ENCODE measurements at regions not wholly inside any gene's neighbourhood (a gene's known extent, or its start where the extent isn't known, plus 50 kb on each side); places are given as distances from the start of the nearest gene placed in this dataset.

DNA sequence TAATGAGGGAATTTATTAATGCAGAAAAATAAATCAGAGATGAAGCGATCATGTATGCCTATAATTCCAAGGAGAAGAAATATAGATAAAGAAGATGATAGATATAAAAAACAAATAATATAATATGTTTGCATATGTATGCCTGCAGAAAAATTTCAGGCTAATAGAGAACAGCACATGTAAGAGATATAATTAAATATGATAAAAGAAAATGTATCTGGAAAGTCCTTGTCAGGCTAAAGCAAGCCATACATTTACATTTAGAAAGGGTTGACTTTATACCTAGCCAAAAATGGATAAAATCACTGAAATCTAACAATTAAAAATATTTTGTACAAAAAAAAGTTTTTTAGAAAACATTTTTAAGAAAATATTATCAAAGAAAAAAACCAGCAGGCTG lies 454.1 kb downstream of the C6orf118 start:
- no peaks in the 10 kb centered on the region for H3K79me2 ChIP-seq (ENCODE audit: insufficient read depth)
- no peaks in the 10 kb centered on the region for H3K9me2 ChIP-seq (ENCODE audit: insufficient read depth)
- no peak overlapping the region for H3K27ac ChIP-seq
- no peaks in the 10 kb centered on the region for H3K4me1 ChIP-seq (ENCODE audit: insufficient read depth)
- H3K9ac ChIP-seq, result no peak overlapping the region
- H4K20me1 ChIP-seq (ENCODE audit: insufficient read depth), result no peaks in the 10 kb centered on the region
- TF ChIP-seq EZH2 (IDR thresholded peaks at IDR 0.05; ENCODE audit: insufficient read depth, poor library complexity, severe bottlenecking) (no peak), EZH2phosphoT487 (IDR thresholded peaks at IDR 0.05; ENCODE audit: insufficient read depth, low read depth) (no peak)
- H3K27me3 ChIP-seq (replicated peaks; ENCODE audit: insufficient read depth), result no peaks in the 10 kb centered on the region
- H3K4me3 ChIP-seq, result no peak overlapping the region
- WGBS, 2 experiments (ENCODE audit: low coverage in 1 of 2, low lambda C conversion rate in 2 of 2, missing lambda C conversion rate in 2 of 2), result 33 to 38% methylated on average over 1 of the region's 1 CpG
- in situ Hi-C loops (cut with MboI), result no loop called here
- no peak overlapping the region for H2AFZ ChIP-seq
- H3F3A ChIP-seq (ENCODE audit: insufficient read depth), result no peaks in the 10 kb centered on the region
- no peaks in the 10 kb centered on the region for H3K36me3 ChIP-seq (ENCODE audit: low read depth)
- H3K4me2 ChIP-seq (ENCODE audit: unreplicated experiment), result no peak overlapping the region
- no peak for DNase-seq
- no peaks in the 10 kb centered on the region for H3K9me3 ChIP-seq (ENCODE audit: low read depth)

DNA sequence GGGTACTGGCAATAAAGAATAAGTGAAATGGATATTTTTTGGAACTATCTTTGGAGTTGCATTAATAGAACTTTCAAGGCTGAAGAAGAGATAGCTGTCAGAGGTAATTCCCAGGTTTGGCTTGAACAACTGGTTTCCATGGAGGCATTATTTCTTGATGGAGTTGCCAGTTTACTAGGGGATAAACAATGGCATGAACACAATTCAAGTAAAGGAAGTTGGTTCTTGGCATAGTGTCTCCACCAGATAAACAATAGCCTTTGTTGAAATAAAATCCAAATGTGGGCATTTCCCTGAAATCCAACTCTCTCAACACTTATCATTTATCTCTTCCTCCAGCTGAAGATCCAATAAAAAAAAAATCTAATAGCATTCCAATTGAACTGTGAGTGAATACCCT lies 454.9 kb downstream of the C6orf118 start:
- TF ChIP-seq EZH2phosphoT487 (IDR thresholded peaks at IDR 0.05; ENCODE audit: insufficient read depth, low read depth) (no peak), EZH2 (IDR thresholded peaks at IDR 0.05; ENCODE audit: insufficient read depth, poor library complexity, severe bottlenecking) (no peak)
- in situ Hi-C loops (cut with MboI), result no loop called here
- DNase-seq, result no peak

DNA sequence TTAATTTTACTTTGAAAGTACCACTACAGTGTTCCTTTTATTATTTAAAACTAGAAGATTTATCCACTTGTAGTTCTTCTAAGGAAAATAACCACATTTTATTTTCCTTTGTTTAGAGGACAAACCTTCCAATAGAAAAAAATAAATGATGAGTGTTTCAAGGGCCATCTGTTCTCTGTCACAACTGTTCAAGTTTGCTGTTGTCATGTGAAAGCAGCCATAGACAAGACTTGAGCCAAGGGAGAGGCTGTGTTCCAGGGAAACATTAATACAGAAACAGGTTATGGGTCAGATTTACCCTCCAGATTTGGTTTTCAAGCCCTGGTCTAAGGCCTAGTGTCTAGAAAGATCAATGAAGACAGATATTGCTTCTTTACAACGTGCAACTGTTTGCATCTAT lies 463.6 kb downstream of the C6orf118 start:
- Histone ChIP-seq H3F3A (ENCODE audit: insufficient read depth) (no peaks in the 10 kb centered on the region), H3K9ac (no peak overlapping the region), H3K27me3 (replicated peaks; ENCODE audit: insufficient read depth) (no peaks in the 10 kb centered on the region), H3K9me2 (ENCODE audit: insufficient read depth) (no peaks in the 10 kb centered on the region), H3K9me3 (ENCODE audit: low read depth) (no peaks in the 10 kb centered on the region), H3K27ac (no peak overlapping the region), H3K79me2 (ENCODE audit: insufficient read depth) (no peaks in the 10 kb centered on the region), H4K20me1 (ENCODE audit: insufficient read depth) (no peaks in the 10 kb centered on the region), H3K36me3 (ENCODE audit: low read depth) (no peaks in the 10 kb centered on the region), H2AFZ (no peak overlapping the region), H3K4me1 (ENCODE audit: insufficient read depth) (no peaks in the 10 kb centered on the region), H3K4me3 (no peak overlapping the region), H3K4me2 (ENCODE audit: unreplicated experiment) (no peak overlapping the region)
- 6% methylated on average over 1 of the region's 1 CpG for WGBS, 2 experiments (ENCODE audit: low coverage in 1 of 2, low lambda C conversion rate in 2 of 2, missing lambda C conversion rate in 2 of 2)
- in situ Hi-C loops (cut with MboI), result no loop called here
- TF ChIP-seq EZH2phosphoT487 (IDR thresholded peaks at IDR 0.05; ENCODE audit: insufficient read depth, low read depth) (no peak), EZH2 (IDR thresholded peaks at IDR 0.05; ENCODE audit: insufficient read depth, poor library complexity, severe bottlenecking) (no peak)
- DNase-seq, result no peak

More for the DNA sequence above, 454.9 kb downstream of the C6orf118 start:
- H3K4me3 ChIP-seq, result no peak overlapping the region
- H3K4me2 ChIP-seq (ENCODE audit: unreplicated experiment), result no peak overlapping the region
- no peaks in the 10 kb centered on the region for H4K20me1 ChIP-seq (ENCODE audit: insufficient read depth)
- H3K27ac ChIP-seq, result no peak overlapping the region
- no peak overlapping the region for H2AFZ ChIP-seq
- no peaks in the 10 kb centered on the region for H3K9me3 ChIP-seq (ENCODE audit: low read depth)
- no peaks in the 10 kb centered on the region for H3K79me2 ChIP-seq (ENCODE audit: insufficient read depth)
- H3K9me2 ChIP-seq (ENCODE audit: insufficient read depth), result no peaks in the 10 kb centered on the region
- no peak overlapping the region for H3K9ac ChIP-seq
- H3K27me3 ChIP-seq (replicated peaks; ENCODE audit: insufficient read depth), result no peaks in the 10 kb centered on the region
- no peaks in the 10 kb centered on the region for H3K36me3 ChIP-seq (ENCODE audit: low read depth)
- no peaks in the 10 kb centered on the region for H3F3A ChIP-seq (ENCODE audit: insufficient read depth)
- H3K4me1 ChIP-seq (ENCODE audit: insufficient read depth), result no peaks in the 10 kb centered on the region

DNA sequence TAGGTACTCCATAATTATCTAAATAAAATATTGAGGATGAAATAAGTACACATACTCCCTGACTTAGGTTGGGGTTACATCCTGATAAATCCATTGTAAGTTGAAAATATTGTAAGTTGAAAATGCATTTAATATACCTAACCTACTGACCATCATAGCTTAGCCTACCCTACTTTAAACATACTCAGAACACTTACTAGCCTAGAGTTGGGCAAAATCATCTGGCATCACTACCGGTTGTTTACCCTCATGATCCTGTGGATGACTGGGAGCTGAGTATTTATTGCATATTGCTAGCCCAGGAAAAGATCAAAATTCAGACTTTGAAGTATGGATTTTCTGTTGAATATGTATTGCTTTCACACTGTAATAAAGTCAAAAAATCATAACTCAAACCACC lies 467.3 kb downstream of the C6orf118 start:
- Histone ChIP-seq H3K79me2 (ENCODE audit: insufficient read depth) (no peaks in the 10 kb centered on the region), H3K4me3 (no peak overlapping the region), H3K4me1 (ENCODE audit: insufficient read depth) (no peaks in the 10 kb centered on the region), H3K27ac (no peak overlapping the region), H3F3A (ENCODE audit: insufficient read depth) (no peaks in the 10 kb centered on the region), H3K4me2 (ENCODE audit: unreplicated experiment) (no peak overlapping the region), H3K36me3 (ENCODE audit: low read depth) (no peaks in the 10 kb centered on the region), H4K20me1 (ENCODE audit: insufficient read depth) (no peaks in the 10 kb centered on the region), H2AFZ (no peak overlapping the region), H3K9me3 (ENCODE audit: low read depth) (no peaks in the 10 kb centered on the region), H3K9me2 (ENCODE audit: insufficient read depth) (no peaks in the 10 kb centered on the region), H3K9ac (no peak overlapping the region), H3K27me3 (replicated peaks; ENCODE audit: insufficient read depth) (no peaks in the 10 kb centered on the region)
- WGBS, 2 experiments (ENCODE audit: low coverage in 1 of 2, low lambda C conversion rate in 2 of 2, missing lambda C conversion rate in 2 of 2), result 28 to 36% methylated on average over 1 of the region's 1 CpG
- in situ Hi-C loops (cut with MboI), result no loop called here
- TF ChIP-seq EZH2phosphoT487 (IDR thresholded peaks at IDR 0.05; ENCODE audit: insufficient read depth, low read depth) (no peak), EZH2 (IDR thresholded peaks at IDR 0.05; ENCODE audit: insufficient read depth, poor library complexity, severe bottlenecking) (no peak)
- no peak for DNase-seq

DNA sequence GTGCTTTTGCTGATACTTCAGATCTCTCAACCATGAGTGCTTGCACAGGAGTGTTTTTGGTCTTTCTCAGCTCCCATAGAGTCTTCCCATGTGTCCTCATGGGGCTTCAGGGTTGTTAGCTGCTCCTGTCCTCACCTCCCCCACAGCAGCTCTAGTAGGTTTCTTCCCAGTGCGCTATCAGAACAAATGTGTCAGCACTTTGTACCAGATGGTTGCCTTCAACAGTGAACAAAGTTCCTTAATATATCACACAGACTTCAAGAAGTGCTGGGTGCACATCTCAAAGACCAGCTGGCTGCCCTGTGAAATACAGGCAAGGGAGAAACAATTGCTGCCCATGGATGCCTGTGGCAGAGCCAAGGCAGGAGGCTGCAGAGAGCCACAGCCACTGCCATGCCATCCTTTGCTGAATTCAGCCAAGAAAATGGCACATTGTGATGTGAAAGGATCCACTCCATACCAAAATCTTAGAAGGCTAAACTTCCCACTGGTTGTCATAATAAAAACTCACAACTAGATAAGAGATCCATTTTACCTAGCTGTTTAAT lies 471.3 kb downstream of the C6orf118 start:
- Histone ChIP-seq H3K79me2 (ENCODE audit: insufficient read depth) (no peaks in the 10 kb centered on the region), H3K27me3 (replicated peaks; ENCODE audit: insufficient read depth) (no peaks in the 10 kb centered on the region), H3K9me3 (ENCODE audit: low read depth) (no peaks in the 10 kb centered on the region), H4K20me1 (ENCODE audit: insufficient read depth) (no peaks in the 10 kb centered on the region), H2AFZ (no peak overlapping the region), H3K4me3 (no peak overlapping the region), H3F3A (ENCODE audit: insufficient read depth) (no peaks in the 10 kb centered on the region), H3K27ac (no peak overlapping the region), H3K9ac (no peak overlapping the region), H3K4me1 (ENCODE audit: insufficient read depth) (no peaks in the 10 kb centered on the region), H3K36me3 (ENCODE audit: low read depth) (no peaks in the 10 kb centered on the region), H3K4me2 (ENCODE audit: unreplicated experiment) (no peak overlapping the region), H3K9me2 (ENCODE audit: insufficient read depth) (no peaks in the 10 kb centered on the region)
- DNase-seq, result no peak
- in situ Hi-C loops (cut with MboI), result no loop called here
- 0 to 9% methylated on average over 1 of the region's 1 CpG for WGBS, 2 experiments (ENCODE audit: low coverage in 1 of 2, low lambda C conversion rate in 2 of 2, missing lambda C conversion rate in 2 of 2)
- TF ChIP-seq EZH2phosphoT487 (IDR thresholded peaks at IDR 0.05; ENCODE audit: insufficient read depth, low read depth) (no peak), EZH2 (IDR thresholded peaks at IDR 0.05; ENCODE audit: insufficient read depth, poor library complexity, severe bottlenecking) (no peak)
